H9 (cell line): ENCODE measurements at regions not wholly inside any gene's neighbourhood (a gene's known extent, or its start where the extent isn't known, plus 50 kb on each side); places are given as distances from the start of the nearest gene placed in this dataset.
A peak's percentile ranks its signal among the peaks of the same experiment; 100 is the strongest.

Experiments used
- DNase-seq: peaks from one replicate; pipeline ENCODE4 v3.0.0-alpha.2; 2017
- H2AFZ ChIP-seq: one replicate; pipeline ENCODE4 v1.6.1; 2013; ENCODE audit warnings: mild to moderate bottlenecking, low read length, control low read depth, moderate library complexity
- H2AK5ac ChIP-seq: 2 replicates; pipeline ENCODE4 v1.6.1; 2013; ENCODE audit warnings: low read length, control low read depth, mixed read lengths; ENCODE audit not compliant: insufficient read length
- H2BK120ac ChIP-seq: one replicate; pipeline ENCODE4 v1.6.1; 2013; ENCODE audit warnings: low read depth, mild to moderate bottlenecking, low read length, control low read depth, inconsistent platforms; ENCODE audit not compliant: poor library complexity, severe bottlenecking
- H2BK12ac ChIP-seq: 2 replicates; pipeline ENCODE4 v1.6.1; 2013; ENCODE audit warnings: low read length, control low read depth, mixed read lengths, low read depth; ENCODE audit not compliant: insufficient read length
- H2BK15ac ChIP-seq: 2 replicates; pipeline ENCODE4 v1.6.1; 2013; ENCODE audit warnings: low read depth, low read length, control low read depth
- H2BK20ac ChIP-seq: one replicate; pipeline ENCODE4 v1.6.1; 2013; ENCODE audit warnings: low read depth, mild to moderate bottlenecking, low read length, control low read depth, inconsistent platforms; ENCODE audit not compliant: poor library complexity, severe bottlenecking
- H2BK5ac ChIP-seq: 2 replicates; pipeline ENCODE4 v1.6.1; 2013; ENCODE audit warnings: low read length, control low read depth, mixed read lengths; ENCODE audit not compliant: insufficient read length
- H3K14ac ChIP-seq: 2 replicates; pipeline ENCODE4 v1.6.1; 2013; ENCODE audit warnings: low read length, control low read depth; ENCODE audit not compliant: insufficient read depth
- H3K18ac ChIP-seq: 2 replicates; pipeline ENCODE4 v1.6.1; 2013; ENCODE audit warnings: low read depth, mild to moderate bottlenecking, mixed read lengths, low read length, control low read depth; ENCODE audit not compliant: insufficient read length
- H3K23ac ChIP-seq: 2 replicates; pipeline ENCODE4 v1.6.1; 2013; ENCODE audit warnings: low read length, control low read depth, mixed read lengths, low read depth; ENCODE audit not compliant: insufficient read length
- H3K23me2 ChIP-seq: 2 replicates; pipeline ENCODE4 v1.6.1; 2013; ENCODE audit warnings: low read depth, mild to moderate bottlenecking, mixed read lengths, low read length, control low read depth; ENCODE audit not compliant: insufficient read length, poor library complexity, severe bottlenecking
- H3K27ac ChIP-seq: 2 replicates; pipeline ENCODE4 v1.5.1; 2013; ENCODE audit warnings: low read length, control low read depth, mixed read lengths, low read depth; ENCODE audit not compliant: insufficient read length
- H3K27me3 ChIP-seq: 2 replicates; pipeline ENCODE4 v1.6.1; 2013; ENCODE audit warnings: low read length, control low read depth, inconsistent platforms; ENCODE audit not compliant: insufficient read depth
- H3K4ac ChIP-seq: 2 replicates; pipeline ENCODE4 v1.6.1; 2013; ENCODE audit warnings: low read depth, mild to moderate bottlenecking, control low read depth, inconsistent platforms, low read length, moderate library complexity
- H3K4me1 ChIP-seq: 2 replicates; pipeline ENCODE4 v1.6.1; 2013; ENCODE audit warnings: low read length, control low read depth, inconsistent platforms; ENCODE audit not compliant: insufficient read depth
- H3K4me2 ChIP-seq: 2 replicates; pipeline ENCODE4 v1.6.1; 2013; ENCODE audit warnings: low read length, control low read depth, mixed read lengths; ENCODE audit not compliant: insufficient read length, insufficient read depth
- H3K56ac ChIP-seq: 2 replicates; pipeline ENCODE4 v1.6.1; 2013; ENCODE audit warnings: low read depth, mild to moderate bottlenecking, mixed read lengths, low read length, control low read depth; ENCODE audit not compliant: insufficient read length
- H3K79me1 ChIP-seq: 2 replicates; pipeline ENCODE4 v1.6.1; 2013; ENCODE audit warnings: low read depth, mild to moderate bottlenecking, moderate library complexity, low read length, control low read depth, inconsistent platforms; ENCODE audit not compliant: insufficient read depth, poor library complexity, severe bottlenecking
- H3K79me2 ChIP-seq: 2 replicates; pipeline ENCODE4 v1.6.1; 2013; ENCODE audit warnings: low read length, control low read depth, inconsistent platforms; ENCODE audit not compliant: insufficient read depth
- H3K9ac ChIP-seq: 2 replicates; pipeline ENCODE4 v1.6.1; 2013; ENCODE audit warnings: low read length, control low read depth, mixed read lengths; ENCODE audit not compliant: insufficient read length; ENCODE audit errors: extremely low read depth
- H3K9me3 ChIP-seq: one replicate; pipeline ENCODE4 v1.6.1; 2013; ENCODE audit warnings: low read depth, low read length, inconsistent platforms; ENCODE audit not compliant: control insufficient read depth
- H3T11ph ChIP-seq: one replicate; pipeline ENCODE4 v1.6.1; 2013; ENCODE audit warnings: mild to moderate bottlenecking, low read length, control low read depth, inconsistent platforms
- H4K20me1 ChIP-seq: one replicate; pipeline ENCODE4 v1.6.1; 2013; ENCODE audit not compliant: control insufficient read depth, insufficient read length, insufficient read depth
- H4K5ac ChIP-seq: 2 replicates; pipeline ENCODE4 v1.6.1; 2013; ENCODE audit warnings: low read depth, mild to moderate bottlenecking, mixed read lengths, low read length, control low read depth; ENCODE audit not compliant: insufficient read length
- H4K8ac ChIP-seq: replicated peaks from 2 replicates; pipeline ENCODE4 v1.6.1; 2013; ENCODE audit warnings: low read length, control low read depth, mixed read lengths, low read depth; ENCODE audit not compliant: insufficient read length
- H4K91ac ChIP-seq: 2 replicates; pipeline ENCODE4 v1.6.1; 2013; ENCODE audit warnings: low read depth, mild to moderate bottlenecking, moderate library complexity, mixed read lengths, low read length, control low read depth; ENCODE audit not compliant: insufficient read length
- H3K27ac Mint-ChIP-seq, 3 experiments: 2 replicates in 2 of 3; 3 replicates in 1 of 3; pipeline ENCODE4 v1.8.0; 2020 to 2021; ENCODE audit warnings: mixed read lengths in 3 of 3, mild to moderate bottlenecking in 1 of 3, moderate library complexity in 1 of 3
- H3K27me3 Mint-ChIP-seq: 2 replicates; pipeline ENCODE4 v1.8.0; 2021; ENCODE audit warnings: low read depth, mild to moderate bottlenecking, moderate library complexity, mixed read lengths
- H3K36me3 Mint-ChIP-seq, 3 experiments: 2 replicates in 2 of 3; 3 replicates in 1 of 3; pipeline ENCODE4 v1.8.0; 2020 to 2021; ENCODE audit warnings: low read depth in 3 of 3, mixed read lengths in 3 of 3; ENCODE audit not compliant: insufficient read depth in 1 of 3
- H3K4me1 Mint-ChIP-seq, 2 experiments: 2 replicates each; pipeline ENCODE4 v1.8.0; 2020; ENCODE audit warnings: mixed read lengths in 2 of 2
- H3K4me3 Mint-ChIP-seq, 2 experiments: 2 replicates in 1 of 2; 3 replicates in 1 of 2; pipeline ENCODE4 v1.8.0; 2020 to 2021; ENCODE audit warnings: mild to moderate bottlenecking in 2 of 2, mixed read lengths in 2 of 2, moderate library complexity in 1 of 2
- H3K9me3 Mint-ChIP-seq, 2 experiments: 2 replicates in 1 of 2; 3 replicates in 1 of 2; pipeline ENCODE4 v1.8.0; 2020; ENCODE audit warnings: mild to moderate bottlenecking in 2 of 2, mixed read lengths in 2 of 2, moderate library complexity in 1 of 2
- CTCF ChIP-seq: fragments of 200-600 bp; sonication (generic); conservative IDR thresholded peaks from 3 replicates; pipeline ENCODE4 v1.8.0; 2021; ENCODE audit warnings: antibody characterized with exemption, mild to moderate bottlenecking
- WGBS: extraction: QIAGEN DNeasy Blood & Tissue Kit; methylation state at CpG from one replicate; pipeline ENCODE4 v1.1.7; 2013; ENCODE audit warnings: missing lambda C conversion rate, low lambda C conversion rate, mixed read lengths; ENCODE audit not compliant: insufficient read length; ENCODE audit errors: extremely low coverage; 5-methylcytosine and 5-hydroxymethylcytosine counted together

GRCh38 chr4:104860238-104861123 lies 286.2 kb upstream of the TET2 start:
- Histone ChIP-seq H2BK15ac (no peak overlapping the region), H3K79me1 (no peaks in the 10 kb centered on the region), H3K4me1 (no peaks in the 10 kb centered on the region), H2AK5ac (no peak overlapping the region), H3K23ac (no peak overlapping the region), H4K8ac (no peak overlapping the region), H3K56ac (no peak overlapping the region), H2BK5ac (no peak overlapping the region), H2BK120ac (no peak overlapping the region), H3K18ac (no peak overlapping the region), H3K4me2 (no peak overlapping the region), H3K14ac (no peak overlapping the region), H3K9me3 (no peaks in the 10 kb centered on the region), H3K79me2 (no peaks in the 10 kb centered on the region), H2BK20ac (no peak overlapping the region), H4K91ac (no peak overlapping the region), H3K27me3 (no peaks in the 10 kb centered on the region), H2BK12ac (no peak overlapping the region), H3K4ac (no peak overlapping the region), H3T11ph (no peak overlapping the region), H4K5ac (no peak overlapping the region), H4K20me1 (no peaks in the 10 kb centered on the region), H3K23me2 (no peaks in the 10 kb centered on the region), H2AFZ (no peak overlapping the region), H3K27ac (no peak overlapping the region), H3K9ac (no peak overlapping the region)
- Mint-ChIP-seq H3K27me3 (no peaks in the 10 kb centered on the region), H3K4me3 (no peak overlapping the region), H3K9me3 (peaks cover 4 to 9% of the 10 kb centered on the region in 2 experiments; a peak in 4 of 5 replicates), H3K27ac (no peak overlapping the region), H3K4me1 (peaks cover 7 to 9% of the 10 kb centered on the region in 2 experiments), H3K36me3 (no peaks in the 10 kb centered on the region)
- DNase-seq: peak; percentile 62
- TF ChIP-seq CTCF: peak; percentile 90
- WGBS: no CpG with 5 or more reads among the region's 4 CpGs
